ENCODE measurements at regions not wholly inside any gene's neighbourhood (a gene's known extent, or its start where the extent isn't known, plus 50 kb on each side); places are given as distances from the start of the nearest gene placed in this dataset.

DNA sequence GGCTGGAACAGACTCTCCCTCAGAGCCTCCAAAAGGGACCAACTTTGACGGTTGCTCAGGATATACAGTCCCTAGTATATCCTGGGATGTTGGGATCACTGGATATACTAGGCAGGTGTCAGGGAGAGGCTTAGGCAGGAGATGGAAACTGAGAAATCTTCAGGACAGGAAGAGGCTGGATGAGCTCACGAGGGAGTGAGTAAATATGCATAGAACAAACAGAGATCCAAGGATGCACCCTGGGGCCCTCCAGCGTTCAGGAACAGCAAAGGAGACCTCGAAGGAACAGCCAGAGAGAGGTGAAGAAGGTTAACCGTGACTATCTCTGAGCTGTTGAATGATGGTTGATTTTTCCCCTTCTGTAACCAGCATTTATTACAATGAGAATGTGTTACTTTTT, 191.3 kb downstream of the BMP7 start:
- peaks cover 13% of the 10 kb centered on the region; the same call in 1 of the 2 replicates for H3K9me3 ChIP-seq (ENCODE audit: insufficient read depth, low read depth, low read length)
- no peak overlapping the region for H3K4me3 ChIP-seq (ENCODE audit: low read length)
- peaks cover 19% of the 10 kb centered on the region for H3K4me1 ChIP-seq (ENCODE audit: insufficient read depth, low read length)
- H3K36me3 ChIP-seq (ENCODE audit: insufficient read depth, low read length): no peaks in the 10 kb centered on the region
- H3K27me3 ChIP-seq (ENCODE audit: insufficient read depth, low read length): peaks cover 20% of the 10 kb centered on the region
- no peak overlapping the region for H3K9ac ChIP-seq (ENCODE audit: low read depth, low read length)
- no peak overlapping the region for H3K27ac ChIP-seq (ENCODE audit: low read depth, low read length)
- 87% methylated on average over 5 of the region's 5 CpGs for WGBS

DNA sequence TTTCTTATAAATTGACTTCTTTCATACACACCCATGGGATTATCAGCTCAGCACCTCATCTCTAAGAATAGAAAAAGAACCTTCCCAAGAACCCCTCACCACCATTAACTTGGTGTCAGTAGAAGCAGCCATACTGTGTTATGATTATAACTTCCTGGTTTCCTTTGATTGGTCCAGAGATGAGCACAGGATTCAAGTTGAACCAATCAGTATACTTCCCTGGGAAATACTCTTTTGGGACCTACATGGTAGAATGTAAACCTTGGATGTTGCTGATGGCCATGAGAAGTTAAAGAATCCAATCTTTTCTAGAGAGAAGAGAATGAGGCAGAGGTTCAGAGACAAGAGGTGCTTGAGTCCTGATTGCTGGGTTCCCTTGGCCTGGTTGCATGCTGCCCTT, 190.8 kb downstream of the BMP7 start:
- H3K9ac ChIP-seq (ENCODE audit: low read depth, low read length): no peak overlapping the region
- no peaks in the 10 kb centered on the region for H3K36me3 ChIP-seq (ENCODE audit: insufficient read depth, low read length)
- H3K4me1 ChIP-seq (ENCODE audit: insufficient read depth, low read length): peaks cover 19% of the 10 kb centered on the region
- peaks cover 15% of the 10 kb centered on the region for H3K27me3 ChIP-seq (ENCODE audit: insufficient read depth, low read length)
- no peak overlapping the region for H3K27ac ChIP-seq (ENCODE audit: low read depth, low read length)
- H3K9me3 ChIP-seq (ENCODE audit: insufficient read depth, low read depth, low read length): peaks cover 13% of the 10 kb centered on the region; the same call in 1 of the 2 replicates
- H3K4me3 ChIP-seq (ENCODE audit: low read length): no peak overlapping the region

DNA sequence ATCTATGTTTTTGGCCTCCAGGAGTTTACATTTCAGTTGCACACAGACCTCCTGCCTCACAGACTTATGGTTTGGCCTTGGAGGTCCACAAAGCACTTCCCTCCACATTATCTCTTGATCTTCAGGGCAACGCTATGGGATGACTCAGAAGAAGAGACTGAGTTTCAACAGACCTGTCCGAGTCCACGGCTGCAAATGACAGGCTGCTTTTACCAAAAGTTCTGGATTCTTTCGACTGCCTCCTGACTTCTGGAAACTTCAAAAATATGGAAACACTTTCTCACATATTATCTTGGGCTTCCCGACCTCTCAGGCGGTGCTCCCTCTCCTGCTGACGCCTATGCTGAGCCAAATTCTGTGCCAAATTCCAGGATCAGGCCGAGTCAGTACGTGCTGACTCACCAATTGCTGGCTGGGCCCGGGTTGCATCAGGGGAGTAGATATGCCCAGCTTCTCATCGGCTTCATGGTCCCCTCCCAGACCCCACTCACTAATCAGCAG, 190.2 kb downstream of the BMP7 start:
- H3K4me1 ChIP-seq (ENCODE audit: insufficient read depth, low read length): peaks cover 13% of the 10 kb centered on the region
- H3K4me3 ChIP-seq (ENCODE audit: low read length): no peak overlapping the region
- peaks cover 13% of the 10 kb centered on the region; the same call in 1 of the 2 replicates for H3K9me3 ChIP-seq (ENCODE audit: insufficient read depth, low read depth, low read length)
- no peak overlapping the region for H3K9ac ChIP-seq (ENCODE audit: low read depth, low read length)
- no peak overlapping the region for H3K27ac ChIP-seq (ENCODE audit: low read depth, low read length)
- WGBS: 87% methylated on average over 11 of the region's 11 CpGs
- H3K27me3 ChIP-seq (ENCODE audit: insufficient read depth, low read length): peaks cover 10% of the 10 kb centered on the region
- H3K36me3 ChIP-seq (ENCODE audit: insufficient read depth, low read length): no peaks in the 10 kb centered on the region

DNA sequence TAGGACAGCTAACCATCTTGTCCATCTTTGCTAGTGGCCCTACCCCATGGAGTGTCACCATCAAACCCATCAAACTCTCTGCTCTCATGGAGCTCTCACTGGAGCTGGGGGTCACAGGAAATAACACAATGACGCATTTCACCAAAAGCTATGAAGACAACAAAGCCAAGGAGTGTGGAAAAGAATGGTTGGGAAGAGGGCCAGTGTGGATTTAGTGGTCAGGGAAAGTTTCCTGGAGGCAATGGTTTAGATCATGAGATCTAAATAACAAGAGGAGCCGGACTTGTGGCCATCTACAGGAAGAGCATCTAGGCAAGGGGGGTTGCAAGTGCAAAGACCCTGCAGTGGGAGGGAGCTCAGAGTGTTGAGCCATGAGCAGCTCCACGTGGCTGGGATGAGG, 189.5 kb downstream of the BMP7 start:
- no peak overlapping the region for H3K27ac ChIP-seq (ENCODE audit: low read depth, low read length)
- H3K36me3 ChIP-seq (ENCODE audit: insufficient read depth, low read length): no peaks in the 10 kb centered on the region
- H3K27me3 ChIP-seq (ENCODE audit: insufficient read depth, low read length): peaks cover 6% of the 10 kb centered on the region
- peaks cover 13% of the 10 kb centered on the region; the same call in 1 of the 2 replicates for H3K9me3 ChIP-seq (ENCODE audit: insufficient read depth, low read depth, low read length)
- peaks cover 7% of the 10 kb centered on the region for H3K4me1 ChIP-seq (ENCODE audit: insufficient read depth, low read length)
- no peak overlapping the region for H3K4me3 ChIP-seq (ENCODE audit: low read length)
- 80% methylated on average over 3 of the region's 3 CpGs for WGBS
- no peak overlapping the region for H3K9ac ChIP-seq (ENCODE audit: low read depth, low read length)

DNA sequence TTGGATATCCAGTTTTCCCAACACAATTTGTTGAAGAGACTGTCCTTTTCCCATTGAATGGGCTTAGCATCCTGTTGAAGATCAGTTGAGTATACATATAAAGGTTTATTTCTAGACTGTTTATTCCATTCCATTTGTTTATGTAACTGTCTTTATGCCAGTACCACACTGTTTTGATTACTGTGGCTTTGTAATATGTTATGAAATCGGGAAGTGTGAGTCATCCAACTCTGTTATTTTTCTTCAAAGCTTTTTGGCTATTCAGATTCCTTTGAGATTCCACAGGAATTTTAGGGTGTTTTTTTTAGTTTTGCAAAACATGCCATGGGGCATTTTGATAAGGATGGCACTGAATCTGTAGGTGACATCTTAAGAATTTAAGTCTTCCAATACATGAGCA, 188.3 kb downstream of the BMP7 start:
- Histone ChIP-seq H3K27ac (ENCODE audit: low read depth, low read length) (no peak overlapping the region), H3K36me3 (ENCODE audit: insufficient read depth, low read length) (no peaks in the 10 kb centered on the region), H3K9me3 (ENCODE audit: insufficient read depth, low read depth, low read length) (peaks cover 13% of the 10 kb centered on the region; the same call in 1 of the 2 replicates), H3K4me3 (ENCODE audit: low read length) (no peak overlapping the region), H3K9ac (ENCODE audit: low read depth, low read length) (no peak overlapping the region), H3K4me1 (ENCODE audit: insufficient read depth, low read length) (no peaks in the 10 kb centered on the region), H3K27me3 (ENCODE audit: insufficient read depth, low read length) (no peaks in the 10 kb centered on the region)
- WGBS: 84% methylated on average over 1 of the region's 1 CpG

DNA sequence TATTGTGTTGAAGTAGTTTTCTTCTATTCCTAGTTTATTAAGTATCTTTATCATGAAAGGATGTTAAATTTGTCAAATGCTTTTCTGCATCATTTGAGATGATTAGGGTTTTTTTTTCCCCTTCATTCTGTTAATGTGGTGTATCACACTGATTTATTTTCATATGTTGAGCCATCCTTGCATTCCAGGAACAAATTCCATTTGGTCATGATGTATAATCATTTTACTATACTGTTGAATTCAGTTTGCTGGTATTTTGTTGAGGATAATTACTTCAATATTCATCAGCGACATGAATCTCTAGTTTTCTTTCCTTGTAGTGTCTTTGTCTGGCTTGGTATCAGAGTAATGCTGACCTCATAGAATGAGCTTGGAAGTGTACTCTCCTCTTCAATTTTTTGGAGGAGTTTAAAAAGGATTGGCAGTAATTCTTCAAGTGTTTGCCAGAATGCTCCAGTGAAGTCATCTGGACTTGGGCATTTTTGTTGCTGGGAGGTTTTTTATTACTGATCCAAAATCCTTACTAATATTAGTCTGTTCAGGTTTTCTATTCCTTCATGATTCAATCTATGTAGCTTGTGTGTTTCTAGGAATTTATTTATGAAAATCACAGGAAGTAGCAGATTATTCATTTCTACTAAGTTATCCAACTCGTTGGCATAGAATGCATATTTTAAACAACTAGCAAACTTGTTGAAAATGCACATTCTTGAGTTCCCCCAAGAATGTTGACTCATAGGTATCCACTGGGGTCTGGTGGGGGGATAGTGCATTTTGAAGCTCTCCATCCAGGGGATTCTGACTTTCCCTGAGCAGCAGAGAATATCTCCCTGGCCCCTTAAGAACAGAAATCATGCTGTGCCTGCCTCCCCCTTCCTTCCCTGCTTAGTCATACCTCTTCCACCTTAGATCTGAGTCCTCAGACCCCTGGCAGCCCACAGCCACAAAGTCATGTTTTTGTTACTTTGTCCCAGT, 187.1 kb downstream of the BMP7 start:
- no peaks in the 10 kb centered on the region for H3K27me3 ChIP-seq (ENCODE audit: insufficient read depth, low read length)
- H3K36me3 ChIP-seq (ENCODE audit: insufficient read depth, low read length): no peaks in the 10 kb centered on the region
- no peak overlapping the region for H3K4me3 ChIP-seq (ENCODE audit: low read length)
- H3K9me3 ChIP-seq (ENCODE audit: insufficient read depth, low read depth, low read length): peaks cover 13% of the 10 kb centered on the region; the same call in 1 of the 2 replicates
- 100% methylated on average over 2 of the region's 2 CpGs for WGBS
- no peak overlapping the region for H3K27ac ChIP-seq (ENCODE audit: low read depth, low read length)
- H3K9ac ChIP-seq (ENCODE audit: low read depth, low read length): no peak overlapping the region
- H3K4me1 ChIP-seq (ENCODE audit: insufficient read depth, low read length): no peaks in the 10 kb centered on the region

DNA sequence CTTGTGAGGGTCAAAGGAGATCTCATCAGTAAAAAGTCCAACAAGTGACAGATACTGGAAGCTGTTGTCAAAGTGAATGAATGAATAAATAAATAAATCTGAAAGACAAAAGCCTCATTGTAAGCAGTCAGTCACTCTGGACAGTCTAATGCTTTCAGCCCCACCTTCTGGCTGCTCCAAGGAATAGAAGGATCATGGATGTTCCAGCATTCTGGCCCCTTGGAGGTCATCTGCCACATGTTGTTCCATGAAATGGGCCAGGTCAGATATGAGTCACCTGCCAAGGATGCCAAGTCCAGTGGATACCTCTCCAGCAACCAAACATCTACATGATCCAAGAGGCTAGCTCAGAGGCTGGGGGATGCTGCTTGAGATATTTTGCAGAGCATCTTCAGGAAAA, 185.6 kb downstream of the BMP7 start:
- no peaks in the 10 kb centered on the region for H3K27me3 ChIP-seq (ENCODE audit: insufficient read depth, low read length)
- H3K36me3 ChIP-seq (ENCODE audit: insufficient read depth, low read length): no peaks in the 10 kb centered on the region
- no peaks in the 10 kb centered on the region for H3K4me1 ChIP-seq (ENCODE audit: insufficient read depth, low read length)
- no peak overlapping the region for H3K9ac ChIP-seq (ENCODE audit: low read depth, low read length)
- peaks cover 13% of the 10 kb centered on the region; the same call in 1 of the 2 replicates for H3K9me3 ChIP-seq (ENCODE audit: insufficient read depth, low read depth, low read length)
- no peak overlapping the region for H3K4me3 ChIP-seq (ENCODE audit: low read length)
- H3K27ac ChIP-seq (ENCODE audit: low read depth, low read length): no peak overlapping the region

DNA sequence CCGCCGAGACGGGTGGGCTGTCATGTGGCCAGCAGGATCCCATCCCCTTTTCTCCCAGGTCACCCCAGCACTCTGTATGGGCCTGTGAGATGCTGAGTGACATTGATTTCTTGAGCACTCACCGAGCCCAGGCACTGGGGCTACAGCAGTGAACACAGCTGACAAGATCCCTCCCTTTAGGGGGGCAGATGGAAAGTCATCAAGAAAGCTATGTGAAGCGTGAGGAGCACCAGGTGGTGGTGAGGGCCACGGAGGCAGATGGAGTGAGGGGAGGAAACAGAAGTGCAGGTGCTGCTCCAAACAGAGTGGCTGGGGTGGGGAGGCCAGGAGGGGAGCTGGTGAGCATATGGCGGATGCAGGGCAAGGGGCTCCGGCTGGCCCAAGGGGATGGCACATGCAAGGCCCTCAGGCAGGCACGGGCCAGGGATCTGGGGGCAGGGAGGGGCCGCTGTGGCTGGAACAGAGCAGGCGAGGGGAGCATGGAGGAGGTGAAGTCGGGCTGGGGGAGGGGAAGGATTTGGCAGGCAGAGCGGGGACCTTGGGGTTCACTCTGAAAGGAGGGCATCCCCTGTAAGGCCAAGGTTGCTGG, 184.0 kb downstream of the BMP7 start:
- peaks cover 13% of the 10 kb centered on the region; the same call in 1 of the 2 replicates for H3K9me3 ChIP-seq (ENCODE audit: insufficient read depth, low read depth, low read length)
- 90% methylated on average over 13 of the region's 13 CpGs for WGBS

DNA sequence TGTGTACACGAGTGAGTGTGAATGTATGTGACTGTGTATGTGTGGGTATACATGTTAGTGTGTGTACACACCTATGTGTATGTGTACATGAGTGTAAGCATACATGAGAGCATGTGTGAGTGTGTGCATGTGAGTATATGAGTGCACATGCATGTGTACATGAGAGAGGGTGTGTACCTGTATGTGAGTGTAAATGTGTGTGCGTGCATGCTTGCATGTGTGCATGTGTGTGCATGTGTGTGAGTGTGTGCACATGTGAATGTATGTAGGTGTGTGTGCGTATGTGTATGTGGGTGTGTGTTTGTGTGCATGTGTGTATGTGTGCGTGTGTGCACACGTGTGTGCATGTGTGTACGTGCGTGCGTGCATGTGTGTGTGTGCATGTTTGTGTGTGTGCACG, 183.4 kb downstream of the BMP7 start:
- Histone ChIP-seq H3K9me3 (ENCODE audit: insufficient read depth, low read depth, low read length) (peaks cover 11% of the 10 kb centered on the region; the same call in 1 of the 2 replicates), H3K27me3 (ENCODE audit: insufficient read depth, low read length) (no peaks in the 10 kb centered on the region)
- 94% methylated on average over 9 of the region's 9 CpGs for WGBS

More for the DNA sequence above, 184.0 kb downstream of the BMP7 start:
- Histone ChIP-seq H3K4me3 (ENCODE audit: low read length) (no peak overlapping the region), H3K27me3 (ENCODE audit: insufficient read depth, low read length) (no peaks in the 10 kb centered on the region), H3K4me1 (ENCODE audit: insufficient read depth, low read length) (no peaks in the 10 kb centered on the region), H3K27ac (ENCODE audit: low read depth, low read length) (no peak overlapping the region), H3K9ac (ENCODE audit: low read depth, low read length) (no peak overlapping the region), H3K36me3 (ENCODE audit: insufficient read depth, low read length) (no peaks in the 10 kb centered on the region)

DNA sequence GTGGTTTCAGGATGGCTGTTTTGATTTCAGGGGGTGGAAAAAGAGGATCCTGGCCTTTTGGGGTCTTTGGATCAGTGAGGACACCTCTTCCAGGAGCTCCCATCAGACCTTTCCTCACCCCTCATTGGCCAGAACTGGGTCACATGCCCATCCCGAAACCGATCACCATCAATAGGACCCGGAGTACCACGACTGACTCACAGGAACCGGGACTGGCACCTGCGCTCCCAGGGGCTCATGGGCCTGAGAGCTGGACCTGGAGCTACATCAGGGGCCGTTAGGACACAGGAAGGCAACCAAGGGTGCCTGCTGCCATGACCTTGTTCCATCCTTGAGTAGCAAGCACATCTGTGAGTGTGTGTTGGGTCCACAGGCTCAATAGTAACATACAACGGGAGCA, 180.4 kb downstream of the BMP7 start:
- Histone ChIP-seq H3K27me3 (ENCODE audit: insufficient read depth, low read length) (peaks cover under 1% of the 10 kb centered on the region), H3K4me3 (ENCODE audit: low read length) (no peak overlapping the region), H3K36me3 (ENCODE audit: insufficient read depth, low read length) (no peaks in the 10 kb centered on the region), H3K27ac (ENCODE audit: low read depth, low read length) (no peak overlapping the region), H3K9me3 (ENCODE audit: insufficient read depth, low read depth, low read length) (no peaks in the 10 kb centered on the region), H3K9ac (ENCODE audit: low read depth, low read length) (no peak overlapping the region), H3K4me1 (ENCODE audit: insufficient read depth, low read length) (no peaks in the 10 kb centered on the region)
- WGBS: 89% methylated on average over 8 of the region's 8 CpGs

More for the DNA sequence above, 183.4 kb downstream of the BMP7 start:
- Histone ChIP-seq H3K4me3 (ENCODE audit: low read length) (no peak overlapping the region), H3K4me1 (ENCODE audit: insufficient read depth, low read length) (no peaks in the 10 kb centered on the region), H3K27ac (ENCODE audit: low read depth, low read length) (no peak overlapping the region), H3K9ac (ENCODE audit: low read depth, low read length) (no peak overlapping the region), H3K36me3 (ENCODE audit: insufficient read depth, low read length) (no peaks in the 10 kb centered on the region)

DNA sequence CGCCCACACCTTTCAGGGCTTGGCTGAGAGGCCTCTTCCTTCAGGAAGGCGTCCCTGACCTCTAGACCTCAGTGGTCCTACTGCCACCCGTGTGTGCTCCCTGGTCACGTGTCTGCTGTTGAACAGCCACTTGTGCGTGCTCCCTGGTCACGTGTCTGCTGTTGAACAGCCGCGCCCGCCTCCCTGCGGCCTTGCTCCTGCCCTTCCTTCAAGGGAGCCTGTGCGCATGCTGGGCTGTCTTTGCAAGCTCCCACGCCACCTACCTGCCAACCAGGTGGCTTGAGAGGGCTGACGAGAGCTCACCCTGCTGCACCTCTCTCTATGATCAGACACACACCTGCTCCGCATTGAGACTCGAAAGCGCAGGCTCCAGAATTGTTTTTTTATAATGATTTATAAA, 179.3 kb downstream of the BMP7 start:
- WGBS: 70% methylated on average over 13 of the region's 16 CpGs
- Histone ChIP-seq H3K27me3 (ENCODE audit: insufficient read depth, low read length) (peaks cover 10% of the 10 kb centered on the region), H3K27ac (ENCODE audit: low read depth, low read length) (no peak overlapping the region), H3K9ac (ENCODE audit: low read depth, low read length) (no peak overlapping the region), H3K4me1 (ENCODE audit: insufficient read depth, low read length) (no peaks in the 10 kb centered on the region), H3K36me3 (ENCODE audit: insufficient read depth, low read length) (no peaks in the 10 kb centered on the region), H3K4me3 (ENCODE audit: low read length) (no peak overlapping the region), H3K9me3 (ENCODE audit: insufficient read depth, low read depth, low read length) (no peaks in the 10 kb centered on the region)
